ENCODE measurements at regions not wholly inside any gene's neighbourhood (a gene's known extent, or its start where the extent isn't known, plus 50 kb on each side); places are given as distances from the start of the nearest gene placed in this dataset.

DNA sequence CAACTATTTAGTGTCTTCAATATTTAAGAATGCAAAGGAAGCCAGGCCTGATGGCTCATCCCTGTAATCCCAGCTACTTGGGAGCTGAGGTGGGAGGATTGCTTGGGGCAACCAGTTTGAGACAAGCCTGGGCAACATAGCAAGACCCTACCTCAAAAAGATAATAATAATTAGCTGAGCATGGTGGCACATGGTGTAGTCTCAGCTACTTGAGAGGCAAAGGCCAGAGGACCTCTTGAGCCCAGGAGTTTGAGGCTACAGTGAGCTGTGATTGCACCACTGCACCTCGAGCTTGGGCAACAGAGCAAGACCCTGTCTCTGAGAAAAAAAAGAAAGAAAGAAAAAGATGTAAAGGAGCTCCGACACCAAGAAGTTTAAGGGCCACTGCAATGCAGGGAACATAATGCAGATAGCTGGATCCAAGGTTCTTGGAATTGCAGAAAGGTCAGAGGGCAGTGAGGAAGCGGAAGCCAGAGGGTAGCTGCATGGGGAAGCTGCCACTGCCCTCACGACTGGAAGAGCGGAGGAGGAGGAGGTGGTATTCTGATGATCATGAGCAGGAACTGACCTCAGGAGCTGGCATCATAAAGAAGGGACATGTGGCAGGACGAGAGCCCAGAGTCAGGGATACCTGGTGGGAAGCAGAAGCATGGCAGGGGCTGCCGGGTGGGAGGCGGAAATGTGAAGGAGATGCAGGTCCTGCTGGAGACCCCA lies 60.2 kb upstream of the PODXL start:
- H3K27ac ChIP-seq = no peak overlapping the region
- FAIRE-seq = no peak
- peaks cover 5% of the 10 kb centered on the region; the same call in 1 of the 3 replicates for H3K4me1 ChIP-seq
- ATAC-seq = no peak
- no peak for DNase-seq (ENCODE audit: low read depth in 1 of 2, low spot score in 1 of 2)
- H3K4me2 ChIP-seq = no peak overlapping the region
- POLR2A ChIA-PET = no interaction called here
- no peak for TF ChIP-seq MAZ (IDR thresholded peaks at IDR 0.05; ENCODE audit: borderline replicate concordance, low read depth, low read length)
- H3K9me3 ChIP-seq = no peaks in the 10 kb centered on the region
- CTCF ChIA-PET = interaction anchor here (1.6 to 5.4 kb wide), 3 partner anchors 9 to 38 kb away, joined by 6 to 27 read pairs (median 9); no protein-coding TSS in a partner anchor
- WGBS (ENCODE audit: missing lambda C conversion rate) = 82% methylated on average over 8 of the region's 8 CpGs
- H3K4me3 ChIP-seq = no peak overlapping the region

DNA sequence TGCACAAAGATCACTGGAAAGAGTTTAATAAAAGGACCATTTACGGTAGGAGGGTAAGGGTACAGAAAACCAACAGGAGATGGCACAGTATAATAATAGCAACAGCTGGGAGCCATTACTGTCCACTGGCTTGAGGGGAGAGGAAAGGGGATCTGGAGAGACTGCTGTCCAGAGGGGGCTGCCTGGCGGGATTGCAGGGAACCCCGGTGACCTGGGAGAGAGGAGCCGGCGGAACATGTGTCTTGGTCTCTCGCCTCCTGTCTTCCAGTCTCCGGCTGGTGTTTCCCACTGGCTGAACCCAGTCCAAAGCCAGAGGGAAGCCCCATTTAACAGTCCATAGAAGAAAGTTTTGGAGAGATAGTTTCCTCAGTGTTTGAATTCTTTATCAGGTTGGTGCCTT lies 57.5 kb upstream of the PODXL start:
- H3K4me1 ChIP-seq = peaks cover 5% of the 10 kb centered on the region; the same call in 1 of the 3 replicates
- no peak overlapping the region for H3K4me3 ChIP-seq
- FAIRE-seq = no peak
- POLR2A ChIA-PET = no interaction called here
- H3K4me2 ChIP-seq = no peak overlapping the region
- H3K27ac ChIP-seq = no peak overlapping the region
- TF ChIP-seq FOXS1 (CRISPR knock-in tag; IDR thresholded peaks at IDR 0.05) (no peak), ZFP36 (IDR thresholded peaks at IDR 0.05; ENCODE audit: borderline replicate concordance, partially characterized antibody) (no peak), JUNB (IDR thresholded peaks at IDR 0.05) (no peak), RARB (CRISPR knock-in tag; IDR thresholded peaks at IDR 0.05) (no peak), HOXB13 (CRISPR knock-in tag; IDR thresholded peaks at IDR 0.05; ENCODE audit: low read depth) (no peak), HEYL (CRISPR knock-in tag; IDR thresholded peaks at IDR 0.05) (no peak), CBX2 (IDR thresholded peaks at IDR 0.05; ENCODE audit: borderline replicate concordance, low read depth) (no peak), MYC (IDR thresholded peaks at IDR 0.05; ENCODE audit: borderline replicate concordance, low read length) (no peak), KDM1A (IDR thresholded peaks at IDR 0.05; ENCODE audit: low read depth) (no peak), RNF2 (IDR thresholded peaks at IDR 0.05; ENCODE audit: borderline replicate concordance, low read depth) (no peak), NFE2L2 (conservative IDR thresholded peaks at IDR 0.05; ENCODE audit: low read length) (no peak), POLR2A (IDR thresholded peaks at IDR 0.05; ENCODE audit: low read length) (no peak), JUN (IDR thresholded peaks at IDR 0.05) (no peak)
- TF ChIP-seq, protein P1, sequence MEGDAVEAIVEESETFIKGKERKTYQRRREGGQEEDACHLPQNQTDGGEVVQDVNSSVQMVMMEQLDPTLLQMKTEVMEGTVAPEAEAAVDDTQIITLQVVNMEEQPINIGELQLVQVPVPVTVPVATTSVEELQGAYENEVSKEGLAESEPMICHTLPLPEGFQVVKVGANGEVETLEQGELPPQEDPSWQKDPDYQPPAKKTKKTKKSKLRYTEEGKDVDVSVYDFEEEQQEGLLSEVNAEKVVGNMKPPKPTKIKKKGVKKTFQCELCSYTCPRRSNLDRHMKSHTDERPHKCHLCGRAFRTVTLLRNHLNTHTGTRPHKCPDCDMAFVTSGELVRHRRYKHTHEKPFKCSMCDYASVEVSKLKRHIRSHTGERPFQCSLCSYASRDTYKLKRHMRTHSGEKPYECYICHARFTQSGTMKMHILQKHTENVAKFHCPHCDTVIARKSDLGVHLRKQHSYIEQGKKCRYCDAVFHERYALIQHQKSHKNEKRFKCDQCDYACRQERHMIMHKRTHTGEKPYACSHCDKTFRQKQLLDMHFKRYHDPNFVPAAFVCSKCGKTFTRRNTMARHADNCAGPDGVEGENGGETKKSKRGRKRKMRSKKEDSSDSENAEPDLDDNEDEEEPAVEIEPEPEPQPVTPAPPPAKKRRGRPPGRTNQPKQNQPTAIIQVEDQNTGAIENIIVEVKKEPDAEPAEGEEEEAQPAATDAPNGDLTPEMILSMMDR (IDR thresholded peaks at IDR 0.05) = no peak
- TF ChIP-seq, protein P2, sequence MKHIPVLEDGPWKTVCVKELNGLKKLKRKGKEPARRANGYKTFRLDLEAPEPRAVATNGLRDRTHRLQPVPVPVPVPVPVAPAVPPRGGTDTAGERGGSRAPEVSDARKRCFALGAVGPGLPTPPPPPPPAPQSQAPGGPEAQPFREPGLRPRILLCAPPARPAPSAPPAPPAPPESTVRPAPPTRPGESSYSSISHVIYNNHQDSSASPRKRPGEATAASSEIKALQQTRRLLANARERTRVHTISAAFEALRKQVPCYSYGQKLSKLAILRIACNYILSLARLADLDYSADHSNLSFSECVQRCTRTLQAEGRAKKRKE (CRISPR knock-in tag; IDR thresholded peaks at IDR 0.05; ENCODE audit: low read depth) = no peak
- TF ChIP-seq, protein P3, sequence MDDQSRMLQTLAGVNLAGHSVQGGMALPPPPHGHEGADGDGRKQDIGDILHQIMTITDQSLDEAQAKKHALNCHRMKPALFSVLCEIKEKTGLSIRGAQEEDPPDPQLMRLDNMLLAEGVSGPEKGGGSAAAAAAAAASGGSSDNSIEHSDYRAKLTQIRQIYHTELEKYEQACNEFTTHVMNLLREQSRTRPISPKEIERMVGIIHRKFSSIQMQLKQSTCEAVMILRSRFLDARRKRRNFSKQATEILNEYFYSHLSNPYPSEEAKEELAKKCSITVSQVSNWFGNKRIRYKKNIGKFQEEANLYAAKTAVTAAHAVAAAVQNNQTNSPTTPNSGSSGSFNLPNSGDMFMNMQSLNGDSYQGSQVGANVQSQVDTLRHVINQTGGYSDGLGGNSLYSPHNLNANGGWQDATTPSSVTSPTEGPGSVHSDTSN (IDR thresholded peaks at IDR 0.05) = no peak
- TF ChIP-seq, protein P4, sequence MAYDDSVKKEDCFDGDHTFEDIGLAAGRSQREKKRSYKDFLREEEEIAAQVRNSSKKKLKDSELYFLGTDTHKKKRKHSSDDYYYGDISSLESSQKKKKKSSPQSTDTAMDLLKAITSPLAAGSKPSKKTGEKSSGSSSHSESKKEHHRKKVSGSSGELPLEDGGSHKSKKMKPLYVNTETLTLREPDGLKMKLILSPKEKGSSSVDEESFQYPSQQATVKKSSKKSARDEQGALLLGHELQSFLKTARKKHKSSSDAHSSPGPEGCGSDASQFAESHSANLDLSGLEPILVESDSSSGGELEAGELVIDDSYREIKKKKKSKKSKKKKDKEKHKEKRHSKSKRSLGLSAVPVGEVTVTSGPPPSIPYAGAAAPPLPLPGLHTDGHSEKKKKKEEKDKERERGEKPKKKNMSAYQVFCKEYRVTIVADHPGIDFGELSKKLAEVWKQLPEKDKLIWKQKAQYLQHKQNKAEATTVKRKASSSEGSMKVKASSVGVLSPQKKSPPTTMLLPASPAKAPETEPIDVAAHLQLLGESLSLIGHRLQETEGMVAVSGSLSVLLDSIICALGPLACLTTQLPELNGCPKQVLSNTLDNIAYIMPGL (CRISPR knock-in tag; IDR thresholded peaks at IDR 0.05; ENCODE audit: borderline replicate concordance) = no peak
- TF ChIP-seq, protein P5, sequence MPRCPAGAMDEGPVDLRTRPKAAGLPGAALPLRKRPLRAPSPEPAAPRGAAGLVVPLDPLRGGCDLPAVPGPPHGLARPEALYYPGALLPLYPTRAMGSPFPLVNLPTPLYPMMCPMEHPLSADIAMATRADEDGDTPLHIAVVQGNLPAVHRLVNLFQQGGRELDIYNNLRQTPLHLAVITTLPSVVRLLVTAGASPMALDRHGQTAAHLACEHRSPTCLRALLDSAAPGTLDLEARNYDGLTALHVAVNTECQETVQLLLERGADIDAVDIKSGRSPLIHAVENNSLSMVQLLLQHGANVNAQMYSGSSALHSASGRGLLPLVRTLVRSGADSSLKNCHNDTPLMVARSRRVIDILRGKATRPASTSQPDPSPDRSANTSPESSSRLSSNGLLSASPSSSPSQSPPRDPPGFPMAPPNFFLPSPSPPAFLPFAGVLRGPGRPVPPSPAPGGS (IDR thresholded peaks at IDR 0.05) = no peak
- 83% methylated on average over 7 of the region's 7 CpGs for WGBS (ENCODE audit: missing lambda C conversion rate)
- DNase-seq (ENCODE audit: low read depth in 1 of 2, low spot score in 1 of 2) = no peak
- CTCF ChIA-PET = no interaction called here
- ATAC-seq = no peak
- H3K9me3 ChIP-seq = no peaks in the 10 kb centered on the region

Data from A549 (cell line).